ENCODE measurements at regions not wholly inside any gene's neighbourhood (a gene's known extent, or its start where the extent isn't known, plus 50 kb on each side); places are given as distances from the start of the nearest gene placed in this dataset.

GRCh38 chr11:91194546-91194945 is 971.7 kb upstream of the CHORDC1 start:
- TF ChIP-seq CTCF (IDR thresholded peaks at IDR 0.05) = no peak
- TF ChIP-seq POLR2A (IDR thresholded peaks at IDR 0.05) = no peak
